NCI-H2171 (cell line): ENCODE measurements at regions not wholly inside any gene's neighbourhood (a gene's known extent, or its start where the extent isn't known, plus 50 kb on each side); places are given as distances from the start of the nearest gene placed in this dataset.
"Not testable (repeated sequence)": the region's sequence is repeated elsewhere in the genome, so short reads cannot be mapped to it uniquely, and the experiment has no call there.

Experiments used
- DNase-seq: peaks from one replicate; lab custom pipeline; 2025; lab: John Stamatoyannopoulos, UW

- DNase-seq = no peak
Observed at GRCh38 chr18:49731860-49732311, 81.4 kb downstream of the ACAA2 start.

GRCh38 chr18:49731421-49731841, 81.9 kb downstream of the ACAA2 start:
- DNase-seq = no peak

- no peak for DNase-seq
Observed at GRCh38 chr18:49730951-49731391, 82.4 kb downstream of the ACAA2 start.

GRCh38 chr18:49728542-49728941, 84.8 kb downstream of the ACAA2 start:
- no peak for DNase-seq

- DNase-seq = no peak
Observed at GRCh38 chr18:49727816-49728215, 85.5 kb downstream of the ACAA2 start.

GRCh38 chr18:49726675-49726963, 86.7 kb downstream of the ACAA2 start:
- no peak for DNase-seq

GRCh38 chr18:49725809-49726674, 87.3 kb downstream of the ACAA2 start:
- DNase-seq = no peak

- DNase-seq = no peak
Observed at GRCh38 chr18:49723648-49724180, 89.6 kb downstream of the ACAA2 start.

GRCh38 chr18:49722477-49722876, 90.9 kb downstream of the ACAA2 start:
- DNase-seq = no peak

GRCh38 chr18:49721981-49722380, 91.4 kb downstream of the ACAA2 start:
- no peak for DNase-seq

- DNase-seq = not testable (repeated sequence)
Observed at GRCh38 chr18:49720944-49721343, 92.4 kb downstream of the ACAA2 start.

- no peak for DNase-seq
Observed at GRCh38 chr18:49717617-49718016, 95.7 kb downstream of the ACAA2 start.

- DNase-seq = no peak
Observed at GRCh38 chr18:49716035-49716434, 97.3 kb downstream of the ACAA2 start.

- no peak for DNase-seq
Observed at GRCh38 chr18:49709347-49709690, 104.0 kb downstream of the ACAA2 start.

GRCh38 chr18:49708662-49709346, 104.5 kb downstream of the ACAA2 start:
- DNase-seq = no peak

- no peak for DNase-seq
Observed at GRCh38 chr18:49707599-49707998, 105.7 kb downstream of the ACAA2 start.

- DNase-seq = no peak
Observed at GRCh38 chr18:49704334-49704733, 109.0 kb downstream of the ACAA2 start.

GRCh38 chr18:49701190-49701589, 112.1 kb downstream of the ACAA2 start:
- DNase-seq = no peak

- no peak for DNase-seq
Observed at GRCh38 chr18:49699303-49699702, 114.0 kb downstream of the ACAA2 start.

GRCh38 chr18:49698525-49699025, 114.8 kb downstream of the ACAA2 start:
- no peak for DNase-seq

GRCh38 chr18:49697757-49698524, 115.4 kb downstream of the ACAA2 start:
- no peak for DNase-seq

GRCh38 chr18:49697049-49697448, 116.3 kb downstream of the ACAA2 start:
- no peak for DNase-seq
